Hepatocyte (in vitro differentiated cells): ENCODE measurements at regions not wholly inside any gene's neighbourhood (a gene's known extent, or its start where the extent isn't known, plus 50 kb on each side); places are given as distances from the start of the nearest gene placed in this dataset.

ENCODE experiments used
- DNase-seq: peaks from one replicate; pipeline ENCODE4 v3.0.0-alpha.2; 2016; ENCODE audit warnings: low spot score
- H2AFZ ChIP-seq: fragments of 200-600 bp; sonication (generic); 2 replicates; pipeline ENCODE4 v1.6.0; 2016; ENCODE audit warnings: antibody characterized with exemption, mild to moderate bottlenecking
- H3K27ac ChIP-seq: fragments of 200-600 bp; sonication (generic); 2 replicates; pipeline ENCODE4 v1.5.1; 2016; ENCODE audit warnings: mild to moderate bottlenecking
- H3K27me3 ChIP-seq: fragments of 200-600 bp; sonication (generic); 2 replicates; pipeline ENCODE4 v1.6.1; 2016
- H3K36me3 ChIP-seq: fragments of 200-600 bp; sonication (generic); replicated peaks from 2 replicates; pipeline ENCODE4 v1.5.1; 2016; ENCODE audit warnings: low read depth; ENCODE audit not compliant: insufficient read depth
- H3K4me1 ChIP-seq: fragments of 200-600 bp; sonication (generic); 2 replicates; pipeline ENCODE4 v1.5.1; 2016; ENCODE audit warnings: mild to moderate bottlenecking, moderate library complexity; ENCODE audit not compliant: insufficient read depth
- H3K4me2 ChIP-seq: fragments of 200-600 bp; sonication (generic); 2 replicates; pipeline ENCODE4 v1.6.0; 2016
- H3K4me3 ChIP-seq: fragments of 200-600 bp; sonication (generic); 2 replicates; pipeline ENCODE4 v1.5.1; 2016; ENCODE audit warnings: mild to moderate bottlenecking
- H3K79me2 ChIP-seq: fragments of 200-600 bp; sonication (generic); 2 replicates; pipeline ENCODE4 v1.6.0; 2017; ENCODE audit warnings: mild to moderate bottlenecking
- H3K9me2 ChIP-seq: fragments of 200-600 bp; sonication (generic); replicated peaks from 2 replicates; pipeline ENCODE4 v1.6.0; 2017; ENCODE audit warnings: mild to moderate bottlenecking; ENCODE audit not compliant: insufficient read depth
- H3K9me3 ChIP-seq: fragments of 200-600 bp; sonication (generic); 2 replicates; pipeline ENCODE4 v1.5.1; 2016; ENCODE audit warnings: low read depth, mild to moderate bottlenecking
- H4K20me1 ChIP-seq: fragments of 200-600 bp; sonication (generic); 2 replicates; pipeline ENCODE4 v1.6.0; 2016; ENCODE audit warnings: mild to moderate bottlenecking; ENCODE audit not compliant: insufficient read depth, poor library complexity, severe bottlenecking
- CTCF ChIP-seq: fragments of 200-600 bp; sonication (generic); IDR thresholded peaks from 2 replicates; pipeline ENCODE4 v1.5.1; 2016; ENCODE audit warnings: antibody characterized with exemption, mild to moderate bottlenecking; ENCODE audit not compliant: poor library complexity
- EZH2 ChIP-seq: fragments of 200-600 bp; sonication (generic); IDR thresholded peaks from 2 replicates; pipeline ENCODE4 v1.6.1; 2016; ENCODE audit warnings: antibody characterized with exemption, mild to moderate bottlenecking, borderline replicate concordance
- EZH2phosphoT487 ChIP-seq: fragments of 200-600 bp; sonication (generic); IDR thresholded peaks from one replicate; pipeline ENCODE4 v1.6.1; 2018; ENCODE audit warnings: antibody characterized with exemption, mild to moderate bottlenecking, low read depth, moderate library complexity; ENCODE audit not compliant: unreplicated experiment, severe bottlenecking
- WGBS: methylation state at CpG from one replicate; pipeline ENCODE4 v1.1.6; 2016; ENCODE audit warnings: low lambda C conversion rate; ENCODE audit errors: missing lambda C conversion rate; 5-methylcytosine and 5-hydroxymethylcytosine counted together

- Histone ChIP-seq H3K4me1 (no peaks in the 10 kb centered on the region), H3K4me2 (no peak overlapping the region), H3K9me3 (no peaks in the 10 kb centered on the region), H3K79me2 (no peaks in the 10 kb centered on the region), H3K4me3 (no peak overlapping the region), H3K27ac (no peak overlapping the region), H3K36me3 (no peaks in the 10 kb centered on the region), H4K20me1 (no peaks in the 10 kb centered on the region), H3K9me2 (no peaks in the 10 kb centered on the region), H3K27me3 (no peaks in the 10 kb centered on the region), H2AFZ (no peak overlapping the region)
- WGBS: 88% methylated on average over 1 of the region's 1 CpG
- no peak for TF ChIP-seq CTCF
- TF ChIP-seq EZH2phosphoT487: no peak
- TF ChIP-seq EZH2: no peak
- no peak for DNase-seq
Observed at GRCh38 chr2:188917632-188918031, 56.5 kb upstream of the COL3A1 start.

GRCh38 chr2:188919824-188920223 lies 54.3 kb upstream of the COL3A1 start:
- Histone ChIP-seq H3K36me3 (no peaks in the 10 kb centered on the region), H3K9me2 (no peaks in the 10 kb centered on the region), H3K9me3 (no peaks in the 10 kb centered on the region), H3K27me3 (no peaks in the 10 kb centered on the region), H3K79me2 (no peaks in the 10 kb centered on the region), H2AFZ (no peak overlapping the region), H3K4me1 (no peaks in the 10 kb centered on the region), H3K4me2 (no peak overlapping the region), H3K4me3 (no peak overlapping the region), H4K20me1 (no peaks in the 10 kb centered on the region), H3K27ac (no peak overlapping the region)
- TF ChIP-seq EZH2 (no peak), CTCF (no peak), EZH2phosphoT487 (no peak)
- WGBS: 94% methylated on average over 2 of the region's 2 CpGs
- no peak for DNase-seq

GRCh38 chr2:188922191-188922590 lies 52.0 kb upstream of the COL3A1 start:
- Histone ChIP-seq H3K27ac (no peak overlapping the region), H3K4me1 (no peaks in the 10 kb centered on the region), H2AFZ (no peak overlapping the region), H4K20me1 (no peaks in the 10 kb centered on the region), H3K9me2 (no peaks in the 10 kb centered on the region), H3K9me3 (no peaks in the 10 kb centered on the region), H3K27me3 (no peaks in the 10 kb centered on the region), H3K79me2 (no peaks in the 10 kb centered on the region), H3K4me3 (no peak overlapping the region), H3K4me2 (no peak overlapping the region), H3K36me3 (no peaks in the 10 kb centered on the region)
- DNase-seq: no peak
- no peak for TF ChIP-seq EZH2
- TF ChIP-seq EZH2phosphoT487: no peak
- TF ChIP-seq CTCF: no peak
- WGBS: 92% methylated on average over 1 of the region's 1 CpG
